ENCODE measurements at regions not wholly inside any gene's neighbourhood (a gene's known extent, or its start where the extent isn't known, plus 50 kb on each side); places are given as distances from the start of the nearest gene placed in this dataset.
"Not testable (repeated sequence)": the region's sequence is repeated elsewhere in the genome, so short reads cannot be mapped to it uniquely, and the experiment has no call there.

- DNase-seq (ENCODE audit: low spot score), result no peak
Observed at GRCh38 chr20:29296256-29297230, 1960.9 kb upstream of the DEFB115 start.

- DNase-seq (ENCODE audit: low spot score), result no peak
Observed at GRCh38 chr20:29297411-29298270, 1959.8 kb upstream of the DEFB115 start.

GRCh38 chr20:29298271-29298590, 1959.2 kb upstream of the DEFB115 start:
- DNase-seq (ENCODE audit: low spot score), result no peak

- DNase-seq (ENCODE audit: low spot score), result no peak
Observed at GRCh38 chr20:29298759-29299613, 1958.5 kb upstream of the DEFB115 start.

GRCh38 chr20:29299811-29300578, 1957.5 kb upstream of the DEFB115 start:
- no peak for DNase-seq (ENCODE audit: low spot score)

- no peak for DNase-seq (ENCODE audit: low spot score)
Observed at GRCh38 chr20:29300579-29301551, 1956.6 kb upstream of the DEFB115 start.

- DNase-seq (ENCODE audit: low spot score), result no peak
Observed at GRCh38 chr20:29301624-29302259, 1955.7 kb upstream of the DEFB115 start.

GRCh38 chr20:29302979-29303644, 1954.4 kb upstream of the DEFB115 start:
- DNase-seq (ENCODE audit: low spot score), result no peak

- DNase-seq (ENCODE audit: low spot score), result no peak
Observed at GRCh38 chr20:29306390-29307072, 1950.9 kb upstream of the DEFB115 start.

GRCh38 chr20:29307484-29307883, 1950.0 kb upstream of the DEFB115 start:
- not testable (repeated sequence) for DNase-seq (ENCODE audit: low spot score)

- not testable (repeated sequence) for DNase-seq (ENCODE audit: low spot score)
Observed at GRCh38 chr20:29308956-29309355, 1948.5 kb upstream of the DEFB115 start.

GRCh38 chr20:29309481-29309880, 1948.0 kb upstream of the DEFB115 start:
- DNase-seq (ENCODE audit: low spot score), result not testable (repeated sequence)

GRCh38 chr20:29311046-29311445, 1946.4 kb upstream of the DEFB115 start:
- not testable (repeated sequence) for DNase-seq (ENCODE audit: low spot score)

GRCh38 chr20:29312679-29313078, 1944.8 kb upstream of the DEFB115 start:
- DNase-seq (ENCODE audit: low spot score), result not testable (repeated sequence)

- DNase-seq (ENCODE audit: low spot score), result no peak
Observed at GRCh38 chr20:29313481-29313880, 1944.0 kb upstream of the DEFB115 start.

GRCh38 chr20:29314294-29314693, 1943.2 kb upstream of the DEFB115 start:
- DNase-seq (ENCODE audit: low spot score), result no peak

- DNase-seq (ENCODE audit: low spot score), result no peak
Observed at GRCh38 chr20:29318871-29319461, 1938.5 kb upstream of the DEFB115 start.

GRCh38 chr20:29319725-29320124, 1937.7 kb upstream of the DEFB115 start:
- no peak for DNase-seq (ENCODE audit: low spot score)

All from hematopoietic multipotent progenitor cell treated with erythropoietin and hydrocortisone succinate and interleukin-3 and kit ligand, for 15 days (in vitro differentiated cells).